ENCODE measurements at regions not wholly inside any gene's neighbourhood (a gene's known extent, or its start where the extent isn't known, plus 50 kb on each side); places are given as distances from the start of the nearest gene placed in this dataset.
A peak's percentile ranks its signal among the peaks of the same experiment; 100 is the strongest.

GRCh38 chr3:187977659-187978058, 176.3 kb upstream of the LPP start:
- no peak for DNase-seq

DNA sequence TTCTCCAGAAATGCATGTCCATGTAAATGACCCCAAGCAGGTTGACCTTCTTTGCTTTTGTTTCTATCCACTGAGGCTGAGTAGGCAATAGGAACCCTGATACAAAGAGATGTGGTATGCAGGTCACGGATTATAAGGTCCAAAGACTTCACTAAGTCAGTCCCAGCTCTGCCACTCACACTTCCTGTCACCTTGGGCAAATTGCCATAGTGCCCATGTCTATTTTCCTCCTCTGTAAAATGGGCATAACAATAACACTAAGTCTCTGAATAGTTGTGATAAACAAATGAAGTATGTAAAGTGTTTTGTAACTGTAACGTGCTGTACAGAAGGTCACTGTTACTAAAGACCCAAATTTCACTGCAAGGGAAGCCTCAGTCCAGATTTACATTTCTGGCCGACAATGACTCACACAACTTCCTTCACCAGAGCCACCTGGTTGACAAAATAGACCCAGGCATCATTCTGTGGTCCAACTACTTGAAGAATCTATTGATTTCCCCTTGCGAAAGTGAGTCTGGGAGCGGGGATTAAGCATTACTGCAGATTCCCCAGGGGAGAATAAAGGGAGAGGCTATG, 175.4 kb upstream of the LPP start:
- DNase-seq, result no peak

- no peak for DNase-seq
These were observed 174.4 kb upstream of the LPP start for GRCh38 chr3:187979564-187979963.

- DNase-seq, result no peak
These were observed 173.1 kb upstream of the LPP start for GRCh38 chr3:187980861-187981260.

DNA sequence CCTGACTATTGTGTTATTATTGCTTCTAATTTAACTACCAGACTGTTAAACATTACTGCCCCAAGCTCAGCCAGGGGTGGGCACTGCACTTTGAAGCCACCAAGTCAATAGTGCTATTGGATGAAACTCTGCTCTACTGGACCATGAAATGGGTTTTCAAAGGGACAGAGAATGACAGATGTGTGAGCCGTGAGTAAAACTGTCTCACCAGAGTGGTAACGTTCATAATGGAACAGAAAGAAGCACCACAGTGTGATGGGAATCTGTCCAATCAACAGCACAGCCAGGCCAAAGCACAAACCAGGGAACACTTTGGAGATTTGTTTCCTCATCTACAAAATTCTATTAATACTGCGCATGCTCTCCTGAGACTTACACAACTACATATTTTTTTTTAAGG, 171.8 kb upstream of the LPP start:
- DNase-seq, result no peak

- no peak for DNase-seq
These were observed 170.4 kb upstream of the LPP start for GRCh38 chr3:187983484-187984124.

- no peak for DNase-seq
These were observed 168.3 kb upstream of the LPP start for GRCh38 chr3:187985647-187986046.

DNA sequence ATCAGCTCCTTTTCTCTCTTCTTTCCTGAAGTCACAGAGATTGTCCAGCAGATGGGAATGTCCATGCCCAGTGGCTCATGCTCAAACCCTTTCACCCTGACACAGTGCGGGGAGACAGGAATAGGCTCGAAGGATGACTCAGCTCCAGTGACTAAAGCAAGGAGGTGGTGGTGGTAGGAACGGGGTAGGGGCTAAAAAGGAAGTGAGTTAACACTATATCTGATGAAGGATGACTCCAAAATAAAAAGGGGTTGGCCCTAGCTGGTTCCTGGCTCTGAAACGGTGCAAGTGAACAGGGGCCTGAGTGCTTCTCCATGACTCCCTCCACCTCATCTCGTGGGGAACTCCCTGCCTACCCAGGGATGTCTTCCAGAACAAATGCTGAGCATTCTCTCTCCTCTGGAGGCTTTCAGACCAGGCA, 167.4 kb upstream of the LPP start:
- no peak for DNase-seq

- DNase-seq, result no peak
These were observed 166.8 kb upstream of the LPP start for GRCh38 chr3:187987187-187987586.

DNA sequence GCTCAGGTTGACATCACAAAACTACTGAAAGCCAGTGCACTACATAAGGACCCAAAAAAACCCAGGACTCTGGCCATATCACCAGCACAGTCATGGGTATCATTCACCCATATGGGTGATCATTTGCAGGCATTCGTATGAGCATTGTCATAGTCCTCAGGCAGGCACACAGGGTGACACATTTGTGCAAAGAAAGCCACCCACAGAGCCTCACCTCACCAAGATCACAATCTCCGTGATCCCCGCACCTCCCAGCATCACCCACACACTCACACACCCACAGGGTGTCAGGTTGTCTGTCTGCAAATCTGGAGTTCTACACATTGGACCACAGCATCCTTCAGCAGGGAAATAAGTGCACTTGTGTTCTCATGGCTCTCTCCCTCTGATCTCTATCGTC, 166.0 kb upstream of the LPP start:
- DNase-seq, result no peak

DNA sequence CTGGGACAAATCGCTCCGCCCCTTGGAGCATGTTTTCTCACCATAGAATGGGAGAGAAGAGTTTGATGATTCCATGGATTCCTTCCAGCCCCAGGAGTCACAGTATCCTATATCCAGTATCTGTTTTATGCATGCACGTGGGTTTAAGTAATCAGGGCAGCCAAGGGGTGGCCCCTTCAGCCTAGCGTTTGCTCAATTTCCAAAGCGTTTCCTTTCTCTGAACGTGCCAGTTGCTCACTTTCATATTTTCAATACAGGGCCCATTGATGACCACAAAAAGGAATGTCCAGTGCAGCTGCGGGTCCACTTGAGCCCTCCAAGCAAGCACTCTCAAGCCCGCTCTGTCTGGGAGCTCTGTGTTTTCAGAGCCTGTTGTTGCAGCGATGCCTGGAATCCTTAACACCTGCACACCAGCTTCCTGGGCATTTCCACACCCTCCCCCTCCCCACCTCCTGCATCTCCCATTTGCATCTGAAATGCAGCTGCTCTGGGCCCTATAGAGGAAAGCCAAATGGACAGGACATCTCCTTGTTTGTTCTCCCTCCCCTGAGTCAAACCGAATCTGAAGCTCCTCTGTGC, 164.3 kb upstream of the LPP start:
- peak; percentile 38 for DNase-seq

DNA sequence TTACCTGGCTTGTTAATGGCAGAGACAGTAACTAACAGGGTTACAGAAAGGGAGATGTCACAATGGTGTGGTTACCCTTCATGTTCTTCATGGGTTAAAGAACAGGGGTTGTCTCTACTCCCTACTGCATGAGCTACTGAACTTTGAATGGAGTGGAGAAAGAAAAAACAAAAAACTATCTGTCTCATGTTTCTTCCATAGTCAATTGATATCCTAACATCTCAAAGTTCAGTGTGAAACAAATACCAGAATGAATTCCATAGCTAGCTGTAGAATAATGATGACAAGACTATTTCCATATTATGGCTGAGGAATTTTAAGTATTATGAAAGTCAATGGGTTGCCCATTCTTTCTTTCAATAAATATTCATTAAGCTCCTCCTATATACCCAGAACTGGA, 161.3 kb upstream of the LPP start:
- DNase-seq, result no peak

GRCh38 chr3:187994221-187995042, 159.5 kb upstream of the LPP start:
- DNase-seq, result no peak

- DNase-seq, result no peak
These were observed 158.9 kb upstream of the LPP start for GRCh38 chr3:187995043-187995400.

GRCh38 chr3:187995667-187996066, 158.3 kb upstream of the LPP start:
- no peak for DNase-seq

- DNase-seq, result no peak
These were observed 157.3 kb upstream of the LPP start for GRCh38 chr3:187996609-187997008.

DNA sequence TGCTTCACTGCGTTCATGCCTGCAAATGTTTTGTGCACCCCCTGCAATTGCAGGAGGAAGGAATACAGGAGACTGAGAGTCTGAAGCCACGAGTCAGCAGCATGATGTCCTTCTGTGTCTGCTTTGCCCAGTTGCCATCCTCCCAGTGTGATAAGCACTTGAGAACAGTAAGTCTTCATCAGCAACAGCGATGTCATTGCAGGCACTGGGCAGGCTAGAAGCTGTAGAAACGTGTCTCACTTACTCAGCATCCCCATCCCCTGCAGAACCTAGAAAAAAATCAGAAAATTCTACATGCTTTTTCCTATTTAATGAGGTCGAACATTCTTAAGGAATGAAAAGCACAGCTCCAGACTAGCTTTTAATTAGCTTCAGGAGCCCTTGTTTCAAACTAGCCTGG, 156.5 kb upstream of the LPP start:
- no peak for DNase-seq

- no peak for DNase-seq
These were observed 155.9 kb upstream of the LPP start for GRCh38 chr3:187997946-187998561.

DNA sequence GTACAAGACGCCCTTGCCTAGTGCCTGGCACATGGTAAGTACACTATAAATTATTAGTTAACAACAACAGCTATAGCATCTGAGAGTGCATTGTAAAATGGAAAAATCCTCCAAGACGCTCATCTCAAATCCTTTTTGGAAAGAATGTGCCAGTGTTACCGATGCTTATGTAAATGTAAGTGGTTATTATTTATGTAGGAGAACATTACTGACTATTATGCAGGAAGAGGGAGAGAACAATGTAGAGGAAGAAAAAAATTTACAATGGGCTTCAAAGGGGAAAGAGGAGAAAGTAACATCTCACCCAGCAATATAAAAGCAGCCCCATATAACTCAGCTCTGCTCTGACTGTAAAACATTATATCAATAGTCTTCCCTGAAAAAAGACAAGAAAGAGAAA, 155.3 kb upstream of the LPP start:
- no peak for DNase-seq

GRCh38 chr3:187999821-188000220, 154.1 kb upstream of the LPP start:
- no peak for DNase-seq

- peak; percentile 46 for DNase-seq
These were observed 153.5 kb upstream of the LPP start for GRCh38 chr3:188000361-188000861.

DNA sequence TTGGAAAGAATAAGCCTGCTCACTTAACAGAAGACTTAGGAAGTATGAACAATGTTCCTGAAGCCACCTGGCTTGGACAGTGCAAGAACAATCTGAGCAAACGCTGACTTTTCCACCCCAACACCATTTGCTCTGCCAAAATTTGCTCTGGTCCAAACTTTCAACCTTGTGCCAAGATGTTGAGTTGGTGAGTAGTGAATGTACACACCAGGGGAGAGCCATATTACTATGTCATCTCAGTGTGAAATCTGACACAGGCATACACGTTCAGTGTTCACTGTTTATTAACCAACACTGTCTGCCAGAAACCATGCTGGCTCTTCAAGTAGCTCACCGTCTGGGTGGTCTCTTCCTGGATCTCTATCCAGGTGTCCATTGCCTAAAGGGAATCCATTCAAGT, 152.9 kb upstream of the LPP start:
- peak; percentile 52 for DNase-seq

- no peak for DNase-seq
These were observed 152.0 kb upstream of the LPP start for GRCh38 chr3:188001926-188002325.

All from left hindlimb (tissue), 1 donor.